IMR-90 (cell line): ENCODE measurements at regions not wholly inside any gene's neighbourhood (a gene's known extent, or its start where the extent isn't known, plus 50 kb on each side); places are given as distances from the start of the nearest gene placed in this dataset.

Source experiments
- ATAC-seq: fragments of 200-7000 bp; cut with Tn5 transposase; 2 replicates; pipeline ENCODE4 v1.9.1; 2020; ENCODE audit warnings: low read depth, mild to moderate bottlenecking, moderate library complexity
- BruUV-seq: library from RNA; stranded (reverse); fragments of 400-500 nt; replicated peaks from 2 replicates; lab custom pipeline; 2021; lab: Mats Ljungman, UMichigan
- CTCF ChIA-PET: fragments of 300-600 bp; formaldehyde crosslinking; extraction: SDS; loops from one replicate; lab custom pipeline; 2021; ENCODE audit warnings: antibody characterized with exemption; lab: Yijun Ruan, JAX
- POLR2A ChIA-PET: fragments of 300-600 bp; sonication (Branson Sonifier 250); formaldehyde crosslinking; loops from one replicate; lab custom pipeline; 2022; ENCODE audit warnings: antibody characterized with exemption; ENCODE audit not compliant: unreplicated experiment; lab: Charles Lee
- DNase-seq: peaks from one replicate; pipeline ENCODE4 v3.0.0; 2013
- H2AFZ ChIP-seq: replicated peaks from 2 replicates; pipeline ENCODE3; 2013; ENCODE audit warnings: low read length, mild to moderate bottlenecking; ENCODE audit not compliant: poor library complexity
- H2AK5ac ChIP-seq: 2 replicates; pipeline ENCODE4 v1.6.1; 2013; ENCODE audit warnings: low read depth, low read length, inconsistent platforms
- H2AK9ac ChIP-seq: replicated peaks from 2 replicates; pipeline ENCODE3; 2013; ENCODE audit warnings: mild to moderate bottlenecking, low read depth, low read length, moderate library complexity; ENCODE audit not compliant: poor library complexity
- H2BK120ac ChIP-seq: 2 replicates; pipeline ENCODE4 v1.6.1; 2013; ENCODE audit warnings: low read depth, low read length, inconsistent platforms
- H2BK15ac ChIP-seq: 3 replicates; pipeline ENCODE4 v1.6.1; 2013; ENCODE audit warnings: low read depth, low read length, inconsistent platforms
- H2BK20ac ChIP-seq: 2 replicates; pipeline ENCODE4 v1.6.1; 2013; ENCODE audit warnings: low read depth, mild to moderate bottlenecking, inconsistent platforms, low read length, moderate library complexity
- H2BK5ac ChIP-seq: 2 replicates; pipeline ENCODE4 v1.6.1; 2013; ENCODE audit warnings: mild to moderate bottlenecking, low read depth, low read length, inconsistent platforms; ENCODE audit not compliant: poor library complexity, severe bottlenecking
- H3K14ac ChIP-seq: replicated peaks from 2 replicates; pipeline ENCODE4 v1.6.1; 2013; ENCODE audit warnings: low read depth, low read length, inconsistent platforms
- H3K18ac ChIP-seq: 2 replicates; pipeline ENCODE4 v1.6.1; 2013; ENCODE audit warnings: low read depth, low read length, control low read depth
- H3K23ac ChIP-seq: 2 replicates; pipeline ENCODE4 v1.6.1; 2013; ENCODE audit warnings: low read depth, low read length, inconsistent platforms
- H3K27ac ChIP-seq: 2 replicates; pipeline ENCODE4 v1.5.1; 2013; ENCODE audit warnings: mild to moderate bottlenecking, control low read depth, low read length; ENCODE audit not compliant: insufficient read depth
- H3K27me3 ChIP-seq: 2 replicates; pipeline ENCODE4 v1.6.1; 2013; ENCODE audit warnings: low read length; ENCODE audit not compliant: control insufficient read depth, insufficient read depth
- H3K36me3 ChIP-seq: 2 replicates; pipeline ENCODE4 v1.6.1; 2013; ENCODE audit warnings: low read length, mixed read lengths; ENCODE audit not compliant: control insufficient read depth, insufficient read depth
- H3K4ac ChIP-seq: 2 replicates; pipeline ENCODE4 v1.6.1; 2013; ENCODE audit warnings: low read depth, low read length, inconsistent platforms
- H3K4me1 ChIP-seq: 2 replicates; pipeline ENCODE4 v1.6.1; 2013; ENCODE audit warnings: low read length, mixed read lengths; ENCODE audit not compliant: control insufficient read depth, insufficient read depth
- H3K4me2 ChIP-seq: 2 replicates; pipeline ENCODE4 v1.6.1; 2013; ENCODE audit warnings: low read depth, mild to moderate bottlenecking, control low read depth, low read length, moderate library complexity
- H3K4me3 ChIP-seq: 2 replicates; pipeline ENCODE4 v1.5.1; 2013; ENCODE audit warnings: low read depth, mild to moderate bottlenecking, control low read depth, low read length, moderate library complexity; ENCODE audit not compliant: insufficient read depth
- H3K56ac ChIP-seq: 2 replicates; pipeline ENCODE4 v1.6.1; 2013; ENCODE audit warnings: low read length, inconsistent platforms; ENCODE audit not compliant: insufficient read depth; ENCODE audit errors: extremely low read depth
- H3K79me1 ChIP-seq, 2 experiments: 2 replicates each; pipeline ENCODE4 v1.6.1; 2013; ENCODE audit warnings: low read length in 2 of 2, inconsistent platforms in 1 of 2, low read depth in 1 of 2
- H3K9ac ChIP-seq: 2 replicates; pipeline ENCODE4 v1.6.1; 2013; ENCODE audit warnings: low read depth, low read length, control low read depth
- H3K9me1 ChIP-seq: 2 replicates; pipeline ENCODE4 v1.6.1; 2013; ENCODE audit warnings: low read length, inconsistent platforms; ENCODE audit not compliant: insufficient read depth
- H3K9me3 ChIP-seq: 2 replicates; pipeline ENCODE4 v1.6.1; 2013; ENCODE audit warnings: low read length; ENCODE audit not compliant: control insufficient read depth, insufficient read depth
- H4K20me1 ChIP-seq: 2 replicates; pipeline ENCODE4 v1.6.1; 2013; ENCODE audit warnings: low read length, inconsistent platforms; ENCODE audit not compliant: insufficient read depth
- H4K5ac ChIP-seq: 2 replicates; pipeline ENCODE4 v1.6.1; 2013; ENCODE audit warnings: mild to moderate bottlenecking, low read depth, low read length, control low read depth
- H4K8ac ChIP-seq, 2 experiments: 2 replicates each; pipeline ENCODE4 v1.6.1; 2013; ENCODE audit warnings: low read depth in 2 of 2, low read length in 2 of 2, control low read depth in 1 of 2, inconsistent platforms in 1 of 2
- H4K91ac ChIP-seq: 2 replicates; pipeline ENCODE4 v1.6.1; 2013; ENCODE audit warnings: low read depth, low read length, inconsistent platforms; ENCODE audit not compliant: insufficient read depth
- CHD1 ChIP-seq: IDR thresholded peaks from 2 replicates; pipeline ENCODE4 v1.6.1; 2012; ENCODE audit warnings: low read depth, low read length, improper control_type of control experiment
- ELK1 ChIP-seq: fragments of 150-350 bp; IDR thresholded peaks from 2 replicates; pipeline ENCODE4 v1.6.1; 2016; ENCODE audit warnings: low read depth, mild to moderate bottlenecking, low read length, moderate library complexity, borderline replicate concordance
- FOS ChIP-seq: fragments of 150-350 bp; IDR thresholded peaks from 2 replicates; pipeline ENCODE4 v1.6.1; 2016; ENCODE audit warnings: low read depth, low read length
- MXI1 ChIP-seq: IDR thresholded peaks from 2 replicates; pipeline ENCODE4 v1.6.1; 2012; ENCODE audit warnings: low read depth, mild to moderate bottlenecking, low read length, moderate library complexity, borderline replicate concordance
- WGBS, 2 experiments: methylation state at CpG; one replicate each; pipeline versions ENCODE4 v1.1.5 to v1.1.7; 2013; ENCODE audit warnings: missing lambda C conversion rate in 2 of 2; ENCODE audit not compliant: insufficient read length in 1 of 2; ENCODE audit errors: extremely low coverage in 2 of 2; 5-methylcytosine and 5-hydroxymethylcytosine counted together
- dilution Hi-C: fragments of 300-500 bp; cut with HindIII; formaldehyde crosslinking; loops from one replicate; pipeline ENCODE4 v1.14.3; 2018; ENCODE audit warnings: low sequenced_read_pairs; ENCODE audit not compliant: unreplicated experiment
- in situ Hi-C: fragments of 300-500 bp; cut with MboI; formaldehyde crosslinking; loops from 3 replicates; pipeline ENCODE4 v1.14.3; 2019; ENCODE audit warnings: low sequenced_read_pairs, inconsistent platforms, mixed read lengths
- intact Hi-C: fragments of 100-400 bp; cut with micrococcal nuclease; formaldehyde crosslinking; loops from 2 replicates; pipeline ENCODE4 v1.10.0; 2022
- TF ChIP-seq, protein P1 (sequence below): conservative IDR thresholded peaks from 2 replicates; pipeline ENCODE4 v1.5.1; 2012; ENCODE audit warnings: mild to moderate bottlenecking, low read depth, low read length, improper control_type of control experiment

- Histone ChIP-seq H3K9me1 (no peaks in the 10 kb centered on the region), H3K4me1 (no peaks in the 10 kb centered on the region), H3K36me3 (no peaks in the 10 kb centered on the region), H3K4me3 (no peak overlapping the region), H3K23ac (no peak overlapping the region), H3K18ac (no peak overlapping the region), H2AFZ (no peak overlapping the region), H3K27me3 (no peaks in the 10 kb centered on the region), H4K5ac (no peak overlapping the region), H3K4me2 (no peak overlapping the region), H3K4ac (no peak overlapping the region), H3K14ac (no peak overlapping the region), H2BK120ac (no peak overlapping the region), H2AK5ac (no peak overlapping the region), H4K8ac (no peak overlapping the region), H3K9ac (no peak overlapping the region), H2BK15ac (no peak overlapping the region), H4K91ac (no peak overlapping the region), H4K20me1 (no peaks in the 10 kb centered on the region), H2BK5ac (no peak overlapping the region), H3K56ac (no peak overlapping the region), H2AK9ac (no peak overlapping the region), H3K27ac (no peak overlapping the region), H3K9me3 (peaks cover 43% of the 10 kb centered on the region), H2BK20ac (no peak overlapping the region), H3K79me1 (no peaks in the 10 kb centered on the region)
- intact Hi-C loops (no loop called here), dilution Hi-C loops (no loop called here), in situ Hi-C loops (no loop called here)
- no CpG with 5 or more reads among the region's 5 CpGs for WGBS, 2 experiments
- no peak for DNase-seq
- BruUV-seq: no TSS peak
- ATAC-seq: no peak
- TF ChIP-seq ELK1: no peak
- TF ChIP-seq MXI1: no peak
- TF ChIP-seq, protein P1, sequence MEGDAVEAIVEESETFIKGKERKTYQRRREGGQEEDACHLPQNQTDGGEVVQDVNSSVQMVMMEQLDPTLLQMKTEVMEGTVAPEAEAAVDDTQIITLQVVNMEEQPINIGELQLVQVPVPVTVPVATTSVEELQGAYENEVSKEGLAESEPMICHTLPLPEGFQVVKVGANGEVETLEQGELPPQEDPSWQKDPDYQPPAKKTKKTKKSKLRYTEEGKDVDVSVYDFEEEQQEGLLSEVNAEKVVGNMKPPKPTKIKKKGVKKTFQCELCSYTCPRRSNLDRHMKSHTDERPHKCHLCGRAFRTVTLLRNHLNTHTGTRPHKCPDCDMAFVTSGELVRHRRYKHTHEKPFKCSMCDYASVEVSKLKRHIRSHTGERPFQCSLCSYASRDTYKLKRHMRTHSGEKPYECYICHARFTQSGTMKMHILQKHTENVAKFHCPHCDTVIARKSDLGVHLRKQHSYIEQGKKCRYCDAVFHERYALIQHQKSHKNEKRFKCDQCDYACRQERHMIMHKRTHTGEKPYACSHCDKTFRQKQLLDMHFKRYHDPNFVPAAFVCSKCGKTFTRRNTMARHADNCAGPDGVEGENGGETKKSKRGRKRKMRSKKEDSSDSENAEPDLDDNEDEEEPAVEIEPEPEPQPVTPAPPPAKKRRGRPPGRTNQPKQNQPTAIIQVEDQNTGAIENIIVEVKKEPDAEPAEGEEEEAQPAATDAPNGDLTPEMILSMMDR: no peak
- TF ChIP-seq CHD1: no peak
- no peak for TF ChIP-seq FOS
- CTCF ChIA-PET: no interaction called here
- POLR2A ChIA-PET: no interaction called here
Measured at GRCh38 chr5:2920312-2920711, 168.8 kb upstream of the IRX2 start.
